ENCODE measurements at regions not wholly inside any gene's neighbourhood (a gene's known extent, or its start where the extent isn't known, plus 50 kb on each side); places are given as distances from the start of the nearest gene placed in this dataset.
"Not testable (repeated sequence)": the region's sequence is repeated elsewhere in the genome, so short reads cannot be mapped to it uniquely, and the experiment has no call there.

DNA sequence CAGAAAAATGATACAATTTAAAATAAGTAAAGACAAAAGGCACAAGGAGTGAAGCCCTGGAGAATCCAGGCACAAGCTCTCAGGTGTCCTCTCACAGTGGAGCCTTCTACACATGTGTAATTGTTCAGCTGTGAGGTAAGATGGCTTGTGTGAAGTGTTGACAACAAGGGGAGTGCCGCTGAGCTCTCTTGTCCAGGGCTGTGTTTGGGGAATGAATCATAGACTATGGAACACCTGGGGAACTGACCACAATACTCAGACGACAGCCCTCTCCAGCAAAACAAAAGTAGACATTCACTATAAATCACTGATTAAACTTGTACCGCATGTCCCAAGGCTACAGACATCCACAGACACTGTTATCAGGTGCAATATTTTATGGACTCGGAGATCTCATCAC lies 940.1 kb downstream of the TMEM121 start:
- FAIRE-seq: not testable (repeated sequence)

DNA sequence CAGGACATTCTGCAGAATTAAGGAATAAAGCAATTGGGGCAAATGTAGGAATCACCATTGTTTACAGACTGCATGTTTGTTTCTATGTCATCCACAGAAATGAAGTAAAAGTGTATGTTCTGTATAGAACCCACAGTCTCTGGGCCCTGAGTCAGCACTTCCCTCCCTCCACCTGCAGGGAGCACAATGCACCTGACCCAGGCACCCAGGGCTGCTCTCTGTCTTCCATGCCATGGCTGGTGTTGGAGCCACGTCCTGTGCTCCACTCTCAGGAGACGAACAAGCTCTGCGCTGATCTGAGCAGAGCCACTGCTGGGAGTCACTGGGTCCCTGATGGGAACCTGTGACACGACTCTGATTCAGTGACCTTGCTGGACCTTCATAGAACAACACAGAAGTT lies 942.5 kb downstream of the TMEM121 start:
- FAIRE-seq: not testable (repeated sequence)

DNA sequence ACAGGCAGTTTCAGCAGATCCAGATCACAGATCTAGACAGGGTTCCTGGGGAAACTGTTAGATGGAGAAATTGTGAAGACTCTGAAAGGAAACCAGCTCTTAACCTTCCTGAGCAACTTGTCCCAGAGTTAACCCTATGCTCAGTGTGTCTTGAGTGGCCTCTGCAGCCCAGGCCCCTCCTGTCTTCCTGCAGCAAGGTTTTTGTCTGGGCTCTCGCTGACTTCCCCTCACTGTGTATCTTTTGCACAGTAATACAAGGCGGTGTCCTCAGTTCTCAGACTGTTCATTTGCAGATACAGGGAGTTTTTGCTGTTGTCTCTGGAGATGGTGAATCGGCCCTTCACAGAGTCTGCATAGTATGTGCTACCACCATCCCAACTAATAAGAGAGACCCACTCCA lies 943.6 kb downstream of the TMEM121 start:
- not testable (repeated sequence) for FAIRE-seq

DNA sequence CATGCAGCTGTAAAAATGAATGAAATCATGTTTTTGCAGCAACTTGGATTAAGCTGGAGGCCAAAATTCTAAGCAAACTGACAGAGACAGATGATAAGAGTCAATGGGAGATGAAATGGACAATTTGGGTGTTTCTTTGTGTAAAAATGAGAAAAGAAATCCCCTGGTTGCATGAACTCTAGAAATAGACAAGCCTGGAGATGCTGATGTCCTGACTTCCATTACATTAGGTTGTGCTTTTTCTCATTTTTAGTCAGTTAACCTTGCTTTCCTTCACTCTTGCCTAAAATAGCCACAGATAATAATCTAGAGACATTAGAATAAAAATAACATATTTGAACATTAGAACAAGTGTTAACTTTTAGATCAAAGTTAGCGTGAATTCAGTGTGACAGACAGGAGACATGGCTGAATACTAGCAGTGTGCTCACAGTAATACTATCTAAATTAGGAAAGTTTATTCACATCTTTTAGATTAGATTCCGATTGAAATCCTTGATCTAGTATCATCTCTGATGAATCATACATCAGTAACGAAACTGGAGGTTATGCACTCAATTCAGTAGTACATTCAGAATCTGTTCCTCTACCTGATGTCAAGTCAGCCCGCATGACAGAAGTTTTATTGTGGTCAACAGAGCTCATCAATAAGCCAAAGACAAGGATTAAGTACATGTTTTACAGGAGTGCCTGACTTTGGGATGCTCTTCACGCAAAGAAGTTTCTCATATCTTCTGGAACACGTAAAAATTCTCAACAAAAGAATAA lies 948.1 kb downstream of the TMEM121 start:
- FAIRE-seq: not testable (repeated sequence)

DNA sequence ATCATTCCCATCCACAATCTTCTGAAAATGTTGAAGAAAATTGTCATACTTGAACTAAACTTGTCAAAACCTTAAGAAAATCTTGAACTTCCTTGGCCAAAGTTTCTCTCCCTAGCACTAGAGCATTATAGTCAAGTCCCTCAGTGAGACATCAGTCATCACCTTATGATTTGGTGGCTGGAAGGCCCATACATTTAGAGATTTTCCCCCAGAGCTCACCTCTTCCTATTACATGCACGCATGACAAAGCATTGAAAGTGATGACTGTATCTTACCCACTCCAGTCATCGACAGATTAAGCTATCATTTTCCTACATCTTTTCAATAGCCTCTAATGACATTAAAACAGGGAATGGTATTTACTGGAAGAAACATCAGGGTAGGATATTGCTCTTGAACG lies 948.8 kb downstream of the TMEM121 start:
- FAIRE-seq: not testable (repeated sequence)

DNA sequence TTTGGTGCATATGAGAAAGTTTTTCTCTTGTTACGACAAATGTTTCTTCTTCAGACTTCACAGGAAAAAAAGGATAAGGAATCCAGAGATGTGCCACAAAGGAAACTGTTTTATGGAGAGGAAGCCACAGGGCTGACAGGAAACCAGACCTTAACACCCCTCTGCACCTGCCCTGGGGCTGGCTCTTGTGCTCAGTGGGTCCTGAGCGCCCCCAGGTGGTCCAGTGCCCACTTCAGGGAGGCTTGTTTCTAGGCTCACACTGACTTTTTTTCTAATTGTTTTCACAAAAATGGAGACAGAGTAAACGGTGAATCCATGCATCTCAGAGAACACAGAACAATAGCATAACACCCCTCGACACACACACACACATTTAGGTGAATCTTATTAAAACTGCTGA lies 951.2 kb downstream of the TMEM121 start:
- FAIRE-seq: not testable (repeated sequence)

DNA sequence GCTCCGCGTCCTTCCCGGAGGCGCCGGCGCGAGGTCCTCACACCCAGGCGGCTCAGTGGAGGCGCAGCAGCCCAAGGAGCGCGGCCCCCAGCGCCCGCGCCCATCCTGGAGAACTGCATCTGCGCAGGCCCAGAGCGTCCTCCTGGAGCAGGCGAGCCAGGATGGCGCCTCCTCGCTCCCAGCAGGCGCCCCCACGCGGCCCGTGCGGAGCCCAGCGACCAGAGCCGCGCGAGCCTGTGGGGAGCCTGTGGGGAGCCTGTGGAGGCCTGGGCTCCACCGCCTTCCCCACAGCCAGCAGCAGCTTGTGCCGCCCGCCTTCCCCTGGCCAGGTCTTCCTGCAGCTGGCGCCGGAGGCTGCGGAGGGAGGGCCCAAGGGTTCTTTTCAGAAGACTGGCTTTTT lies 953.9 kb downstream of the TMEM121 start:
- FAIRE-seq: not testable (repeated sequence)

DNA sequence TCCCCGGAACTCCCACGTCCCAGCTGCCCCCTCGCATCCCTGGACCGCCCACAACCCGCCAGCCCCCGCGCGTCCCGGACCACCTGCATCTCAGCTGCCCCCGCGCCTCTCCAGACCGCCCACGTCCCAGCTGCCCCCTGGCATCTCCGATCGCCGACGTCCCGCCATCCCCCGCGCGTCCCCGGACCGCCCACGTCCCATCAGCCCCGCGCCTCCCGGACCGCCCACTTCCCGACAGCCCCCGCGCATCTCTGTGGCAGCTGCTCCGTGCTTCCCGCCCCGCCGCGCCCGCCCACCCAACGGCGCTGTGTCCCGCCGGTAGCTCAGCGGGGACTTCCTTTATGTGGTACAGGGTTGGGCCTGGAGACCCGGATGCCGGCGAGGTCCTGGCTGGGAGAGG lies 955.8 kb downstream of the TMEM121 start:
- FAIRE-seq: not testable (repeated sequence)

DNA sequence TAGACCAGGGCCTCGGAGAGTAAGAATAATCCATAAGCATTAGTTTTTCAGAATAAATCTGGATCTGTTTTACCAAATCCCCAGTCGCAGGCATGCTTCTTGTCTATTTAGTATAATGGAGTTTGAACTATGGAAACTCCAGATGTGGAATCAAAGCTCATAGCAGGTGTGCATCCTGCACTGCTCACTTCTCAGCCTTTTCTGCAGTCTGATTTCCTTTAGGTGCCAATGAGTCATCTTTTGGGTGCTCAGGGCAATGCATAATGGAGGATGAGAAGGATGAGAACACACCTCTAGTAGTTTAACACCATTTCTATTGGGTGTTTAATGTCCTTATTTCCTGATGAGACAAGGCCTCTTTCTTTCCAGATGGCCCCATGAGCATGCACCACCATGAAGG lies 961.2 kb downstream of the TMEM121 start:
- no peak for FAIRE-seq

DNA sequence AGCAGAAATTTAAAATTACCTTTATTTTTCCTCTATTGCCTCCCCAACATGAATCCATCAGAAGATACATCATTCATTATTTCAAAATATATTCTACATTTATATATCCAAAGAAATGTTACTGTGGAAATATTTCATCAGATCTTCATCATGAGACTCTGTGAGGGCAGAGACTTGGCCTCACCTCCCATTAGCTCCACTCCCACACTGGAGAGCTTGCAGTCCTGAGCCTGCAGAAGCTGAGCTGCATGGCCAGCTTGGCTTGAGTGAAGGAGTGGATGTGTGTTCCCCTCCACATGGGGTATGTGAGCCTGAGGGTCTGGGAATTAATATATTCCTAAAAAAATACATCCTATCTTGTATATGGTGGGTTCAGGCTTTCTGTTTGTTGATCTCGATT lies 961.9 kb downstream of the TMEM121 start:
- no peak for FAIRE-seq

DNA sequence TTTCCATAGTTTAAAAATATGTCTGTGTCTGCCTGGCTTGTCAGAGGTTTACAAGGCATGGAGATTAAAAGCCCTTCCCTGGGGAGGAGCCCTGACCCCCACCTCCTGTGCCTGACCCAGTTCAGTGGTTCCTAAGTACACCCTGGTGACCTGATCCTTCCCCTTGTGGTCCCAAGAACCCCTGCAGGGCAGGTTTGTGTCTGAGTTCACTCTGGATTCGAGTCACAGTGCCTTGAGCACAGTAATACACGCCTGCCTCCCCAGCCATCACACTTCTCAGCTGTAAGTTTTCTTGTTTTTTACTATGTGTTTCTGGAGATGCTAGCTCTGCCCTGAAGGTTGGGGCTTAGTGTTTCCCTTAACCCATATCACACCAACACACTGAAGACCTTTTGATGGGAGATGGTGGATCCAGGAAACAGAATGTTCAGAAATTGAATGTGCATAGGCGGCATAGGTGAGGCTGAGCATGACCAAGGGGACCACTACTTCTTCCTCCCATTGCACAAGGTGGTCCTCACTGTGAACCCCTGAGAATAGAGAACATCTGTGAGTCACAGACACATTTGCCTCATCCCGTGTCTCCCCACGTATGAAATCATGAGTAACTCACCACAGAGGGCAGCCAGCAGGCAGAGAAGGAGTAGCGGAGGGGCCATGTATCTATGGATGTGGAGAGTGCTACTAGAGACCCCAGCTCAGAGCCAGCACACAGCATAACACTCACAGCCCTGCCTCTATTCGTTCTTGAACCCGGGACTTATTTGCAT lies 962.9 kb downstream of the TMEM121 start:
- no peak for FAIRE-seq

DNA sequence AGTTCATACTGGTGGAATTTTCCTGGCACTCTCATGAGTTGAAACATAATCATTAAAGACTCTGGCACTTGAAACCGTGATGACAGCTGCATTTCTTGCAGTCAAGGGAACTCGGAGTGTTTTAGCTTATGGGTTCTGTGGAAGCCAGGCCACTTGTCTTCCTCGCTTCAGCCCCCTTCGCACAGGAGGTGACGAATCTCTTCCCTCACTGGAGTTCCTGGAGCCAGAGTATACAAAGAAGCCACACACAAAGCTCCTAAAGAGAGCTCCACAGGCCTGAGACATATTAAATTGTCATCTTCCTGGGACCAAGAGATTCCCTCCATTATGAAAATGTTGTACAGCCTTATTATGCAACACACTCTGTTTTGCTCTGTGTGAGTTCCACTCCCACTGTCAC lies 964.1 kb downstream of the TMEM121 start:
- no peak for FAIRE-seq

DNA sequence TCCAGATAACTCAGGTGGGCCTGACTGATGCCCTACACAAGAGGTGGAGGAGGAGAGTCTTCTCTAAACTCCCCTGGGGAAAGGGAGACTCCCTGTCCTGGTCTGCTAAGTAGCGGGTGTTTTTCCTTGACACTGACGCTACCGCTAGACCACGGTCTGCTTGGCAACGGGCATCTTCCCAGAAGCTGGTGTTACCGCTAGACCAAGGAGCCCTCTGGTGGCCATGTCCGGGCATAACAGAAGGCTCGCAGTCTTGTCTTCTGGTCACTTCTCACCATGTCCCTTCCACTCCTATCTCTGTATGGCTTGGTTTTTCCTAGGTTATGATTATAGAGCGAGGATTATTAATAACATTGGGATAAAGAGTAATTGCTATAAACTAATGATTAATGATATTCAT lies 965.5 kb downstream of the TMEM121 start:
- no peak for FAIRE-seq

DNA sequence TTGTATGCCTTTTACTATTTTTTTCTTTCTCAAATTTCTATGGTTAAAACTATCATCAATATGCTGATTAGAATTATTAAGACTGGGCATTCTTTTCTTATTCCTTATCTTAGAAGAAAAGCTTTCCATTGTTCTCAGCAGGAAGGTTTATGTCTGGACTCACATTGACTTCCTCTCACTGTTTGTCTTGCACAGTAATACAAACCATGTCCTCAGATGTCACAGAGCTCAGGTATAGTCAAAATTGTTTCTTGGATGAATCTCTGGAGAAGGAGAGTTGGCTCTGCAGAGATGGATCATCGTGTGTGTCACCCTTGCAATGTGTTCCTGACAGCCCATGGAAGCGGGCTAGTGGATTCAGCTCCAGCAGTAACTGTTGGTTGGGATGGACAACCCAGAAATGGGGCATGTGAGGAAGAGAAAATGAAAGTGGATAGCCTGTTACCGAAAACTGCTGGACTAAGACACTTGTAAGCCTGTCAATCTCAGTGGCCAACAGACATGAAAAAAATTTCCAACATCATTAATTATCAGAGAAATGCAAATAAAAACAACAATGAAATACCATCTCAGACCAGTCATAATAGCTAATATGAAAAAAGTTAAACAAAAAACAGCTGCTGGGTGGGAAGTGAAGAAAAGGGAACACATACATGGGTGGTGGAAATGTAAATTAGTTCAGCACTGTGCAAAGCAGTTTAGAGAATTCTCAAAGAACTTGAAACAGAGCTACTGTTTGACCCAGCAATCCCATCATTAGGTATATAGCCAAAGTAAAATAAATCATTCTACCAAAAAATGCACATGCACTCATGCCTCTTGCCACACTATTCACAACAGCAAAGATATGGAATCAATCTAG lies 967.8 kb downstream of the TMEM121 start:
- no peak for FAIRE-seq

DNA sequence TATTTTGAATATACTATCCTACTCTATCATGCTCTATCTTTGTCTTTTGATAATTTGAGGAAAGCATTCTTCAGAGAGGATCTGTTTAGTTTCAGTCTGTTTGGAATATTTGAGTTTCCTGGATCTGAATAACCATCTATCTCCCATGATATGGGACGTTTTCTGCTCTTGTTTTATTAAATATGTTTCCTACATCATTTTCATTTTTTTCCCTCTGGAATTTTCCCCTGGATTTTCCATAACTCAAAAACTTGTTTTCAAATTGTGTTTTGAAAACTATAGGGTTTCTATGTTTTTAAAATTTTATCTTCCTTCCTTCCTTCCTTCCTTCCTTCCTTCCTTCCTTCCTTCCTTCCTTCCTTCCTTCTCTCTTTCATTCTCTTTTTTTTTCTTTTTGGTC lies 974.2 kb downstream of the TMEM121 start:
- FAIRE-seq: no peak

DNA sequence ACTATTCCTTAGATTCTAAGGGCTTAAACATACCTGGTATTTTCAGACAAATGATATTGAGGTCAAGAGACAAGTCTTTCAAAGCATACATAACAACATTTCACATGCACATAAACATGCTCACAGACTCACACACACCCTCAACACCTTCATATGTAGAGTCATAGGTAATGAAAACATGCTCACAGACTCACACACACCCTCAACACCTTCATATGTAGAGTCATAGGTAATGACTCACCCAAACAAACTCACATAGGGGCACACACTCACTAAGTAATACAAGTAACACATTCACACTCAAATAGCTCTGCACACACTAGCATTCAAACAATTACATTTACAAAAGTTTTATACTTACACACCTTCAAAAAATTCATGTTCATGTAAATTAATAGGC lies 975.5 kb downstream of the TMEM121 start:
- FAIRE-seq: no peak

DNA sequence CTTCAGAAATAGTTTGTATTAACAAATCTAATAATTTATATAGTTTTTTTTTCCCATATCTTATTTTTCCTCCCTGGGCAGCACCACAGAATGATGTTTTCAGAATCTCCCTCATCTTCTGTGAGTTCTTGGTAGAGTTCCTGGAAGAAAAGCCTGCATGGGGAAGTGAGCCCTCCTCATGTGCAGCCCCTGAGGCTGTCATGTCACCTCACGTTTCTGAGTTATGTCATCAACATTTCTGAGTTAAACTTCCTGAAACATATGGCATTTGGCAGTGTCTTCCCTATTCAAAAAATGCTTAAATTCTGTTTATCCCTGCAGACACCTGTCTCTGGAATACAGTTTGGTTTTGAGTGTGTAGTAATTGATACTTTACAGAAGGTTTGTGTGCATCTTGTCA lies 979.0 kb downstream of the TMEM121 start:
- no peak for FAIRE-seq

DNA sequence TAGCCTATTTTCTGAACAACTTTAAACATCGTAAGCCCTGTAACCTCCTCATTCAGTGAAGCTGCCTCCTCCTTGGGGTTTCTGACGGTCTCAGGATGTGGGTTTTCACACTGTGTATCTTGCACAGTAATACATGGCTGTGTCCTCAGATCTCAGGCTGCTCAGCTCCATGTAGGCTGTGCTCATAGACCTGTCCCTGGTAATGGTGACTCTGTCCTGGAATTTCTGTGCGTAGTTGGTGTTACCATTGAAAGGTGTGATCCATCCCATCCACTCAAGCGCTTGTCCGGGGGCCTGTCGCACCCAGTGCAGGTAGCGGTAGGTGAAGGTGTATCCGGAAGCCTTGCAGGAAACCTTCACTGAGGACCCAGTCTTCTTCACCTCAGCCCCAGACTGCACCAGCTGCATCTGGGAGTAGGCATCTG lies 980.5 kb downstream of the TMEM121 start:
- FAIRE-seq: no peak

DNA sequence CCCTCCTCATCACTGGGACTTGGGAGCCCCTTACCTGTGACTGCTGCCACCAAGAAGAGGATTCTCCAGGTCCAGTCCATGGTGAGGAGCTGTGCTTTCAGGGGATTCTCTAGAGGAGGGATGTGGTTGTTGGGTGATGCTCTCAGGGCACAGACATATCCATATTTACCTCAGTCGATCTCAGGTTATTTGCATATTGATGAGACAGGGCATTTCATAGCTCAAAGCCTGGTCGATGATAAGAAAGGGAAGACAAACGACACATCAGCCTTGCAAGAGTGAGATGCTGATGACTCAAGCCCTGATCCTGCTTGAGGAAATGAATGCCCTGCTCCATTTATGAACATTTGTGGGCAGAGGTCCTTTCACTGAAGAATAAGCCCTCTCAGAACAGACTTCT lies 981.0 kb downstream of the TMEM121 start:
- FAIRE-seq: no peak

DNA sequence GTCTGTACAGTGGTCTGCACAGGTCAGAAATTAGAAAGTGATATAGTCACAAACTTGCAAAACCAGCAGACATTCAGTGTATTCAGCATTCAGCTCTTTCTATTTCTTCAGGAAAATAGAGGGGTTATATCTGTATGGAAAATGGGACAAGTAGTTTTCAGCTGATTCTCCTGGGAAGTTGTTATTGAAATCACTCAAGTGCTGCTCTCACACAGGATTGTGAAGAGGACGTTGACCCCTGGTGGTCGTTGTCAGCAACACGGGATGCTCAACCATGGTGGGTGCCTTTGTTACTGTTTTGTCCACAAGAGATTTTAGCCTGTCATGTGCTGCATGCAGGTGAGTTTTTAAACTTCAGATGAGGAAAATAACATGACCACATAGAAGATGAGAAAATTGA lies 981.8 kb downstream of the TMEM121 start:
- no peak for FAIRE-seq

DNA sequence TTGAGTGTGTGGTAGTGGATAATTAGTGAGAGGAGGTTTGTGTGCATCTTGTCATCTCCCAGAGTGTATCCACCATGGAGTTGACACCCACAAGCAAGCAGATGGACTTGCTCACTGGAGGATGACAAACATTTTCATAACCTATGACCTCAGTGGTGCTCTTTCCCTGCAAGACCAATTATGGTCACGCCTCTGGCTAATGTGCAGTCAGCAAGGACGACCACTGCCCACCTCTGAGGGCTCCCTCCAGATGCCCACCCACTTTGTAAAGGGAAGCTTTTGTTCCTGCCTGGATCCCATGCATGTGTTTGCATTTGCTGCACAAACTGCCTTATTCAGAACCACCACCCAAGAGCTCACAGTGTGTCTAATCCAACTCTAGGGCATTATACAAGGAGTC lies 982.8 kb downstream of the TMEM121 start:
- FAIRE-seq: no peak

DNA sequence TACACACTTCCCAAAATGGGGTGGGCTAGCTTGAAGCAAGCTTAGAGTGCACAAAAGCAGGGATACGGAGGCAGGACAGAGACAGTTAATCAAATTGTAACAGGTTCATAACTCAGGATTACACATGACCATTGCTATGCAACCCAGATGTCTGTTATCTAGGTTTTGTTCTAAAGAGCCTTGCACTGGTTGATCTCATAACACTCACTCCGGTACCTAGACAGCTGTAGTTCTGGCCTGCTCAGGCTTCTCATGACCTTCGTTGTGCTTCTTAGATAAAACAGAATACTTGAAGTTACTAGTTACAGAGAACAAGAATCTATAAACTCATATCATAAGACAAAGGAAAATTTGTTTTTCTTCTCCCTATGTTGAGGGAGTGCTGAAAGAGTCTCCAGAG lies 983.4 kb downstream of the TMEM121 start:
- no peak for FAIRE-seq
